ENCODE measurements at regions not wholly inside any gene's neighbourhood (a gene's known extent, or its start where the extent isn't known, plus 50 kb on each side); places are given as distances from the start of the nearest gene placed in this dataset.

DNA sequence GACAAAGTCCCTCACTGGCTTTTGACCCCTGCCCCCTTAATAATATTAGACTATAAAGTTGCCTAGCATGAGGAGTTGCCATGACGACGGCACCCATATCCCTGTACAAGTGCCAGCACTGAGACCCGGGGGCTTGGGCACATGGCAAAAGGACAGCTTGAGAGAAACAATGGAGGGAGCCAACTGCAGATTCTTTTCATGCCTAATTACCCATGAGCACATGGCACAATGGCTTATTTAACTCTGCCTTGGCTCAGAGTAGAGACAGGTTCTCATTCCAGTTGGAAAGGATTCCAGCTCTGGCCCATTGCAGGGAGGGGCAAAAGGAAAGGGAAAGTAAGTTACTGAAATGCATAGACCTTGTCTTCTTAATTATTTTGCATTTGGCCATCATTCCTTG lies 261.2 kb upstream of the UBASH3B start:
- DNase-seq (ENCODE audit: low spot score), result no peak
- H3K9me3 ChIP-seq (ENCODE audit: control insufficient read depth in 4 of 4, low read length in 3 of 4), result no peaks in the 10 kb centered on the region
- H3K27me3 ChIP-seq (ENCODE audit: control insufficient read depth in 4 of 4, insufficient read depth in 4 of 4, low read length in 3 of 4), result no peaks in the 10 kb centered on the region
- no peak for TF ChIP-seq FOXA1 (IDR thresholded peaks at IDR 0.05)
- no peak for TF ChIP-seq EGR1 (IDR thresholded peaks at IDR 0.05; ENCODE audit: low read depth in 2 of 2)
- TF ChIP-seq RXRA (IDR thresholded peaks at IDR 0.05), result no peak
- TF ChIP-seq HNF4G (IDR thresholded peaks at IDR 0.05), result no peak
- WGBS, result 95% methylated on average over 3 of the region's 3 CpGs
- H3K4me1 ChIP-seq (ENCODE audit: control insufficient read depth in 4 of 4, insufficient read depth in 4 of 4, low read length in 3 of 4), result no peaks in the 10 kb centered on the region
- H3K36me3 ChIP-seq (ENCODE audit: control insufficient read depth in 4 of 4, insufficient read depth in 3 of 4, low read depth in 1 of 4, low read length in 3 of 4), result no peaks in the 10 kb centered on the region
- H3K9ac ChIP-seq (ENCODE audit: low read depth in 1 of 2, low read length in 2 of 2), result no peak overlapping the region
- H3K27ac ChIP-seq (ENCODE audit: low read depth in 1 of 2, low read length in 2 of 2), result no peak overlapping the region
- H3K4me3 ChIP-seq (ENCODE audit: low read depth in 1 of 3, low read length in 3 of 3), result no peak overlapping the region

DNA sequence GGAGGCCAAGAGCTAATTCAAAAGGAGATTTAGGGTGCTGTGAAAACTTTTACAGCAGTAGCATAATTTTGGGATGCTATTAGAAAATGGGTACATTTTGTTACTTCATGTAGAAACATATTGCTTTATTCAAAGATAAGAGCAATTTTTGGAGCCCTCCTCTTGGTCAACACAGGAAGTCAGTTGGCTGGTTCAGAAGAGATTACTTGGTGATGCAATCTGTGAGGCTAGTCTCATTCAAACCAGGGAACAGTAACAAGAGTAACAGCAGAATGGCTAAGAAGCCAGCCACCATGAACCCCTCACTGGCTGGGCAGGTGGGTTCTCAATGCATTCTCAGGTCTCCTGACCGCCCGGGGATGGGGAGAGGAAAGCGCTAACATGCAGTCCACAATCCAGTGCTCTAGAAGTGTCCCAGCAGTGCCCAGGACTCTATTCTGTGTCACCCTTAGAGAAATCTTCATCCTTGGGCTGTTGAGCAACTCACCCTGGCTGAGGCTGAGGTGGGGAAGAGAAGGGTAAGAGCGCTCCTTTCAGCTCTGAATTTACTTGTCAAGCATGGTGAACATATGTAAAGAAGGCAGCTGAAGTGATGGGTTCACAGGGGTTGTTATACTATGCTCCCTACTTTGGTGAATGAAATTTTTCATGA lies 262.2 kb upstream of the UBASH3B start:
- 96% methylated on average over 4 of the region's 4 CpGs for WGBS
- TF ChIP-seq, protein P1, sequence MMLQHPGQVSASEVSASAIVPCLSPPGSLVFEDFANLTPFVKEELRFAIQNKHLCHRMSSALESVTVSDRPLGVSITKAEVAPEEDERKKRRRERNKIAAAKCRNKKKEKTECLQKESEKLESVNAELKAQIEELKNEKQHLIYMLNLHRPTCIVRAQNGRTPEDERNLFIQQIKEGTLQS (IDR thresholded peaks at IDR 0.05), result no peak
- no peak for TF ChIP-seq HNF4G (IDR thresholded peaks at IDR 0.05)
- TF ChIP-seq NR2F2 (IDR thresholded peaks at IDR 0.05), result no peak
- TF ChIP-seq HNF4A (conservative IDR thresholded peaks at IDR 0.05), result no peak
- TF ChIP-seq FOXA1 (IDR thresholded peaks at IDR 0.05), result no peak
- TF ChIP-seq JUND (IDR thresholded peaks at IDR 0.05), result no peak
- TF ChIP-seq, protein P2, sequence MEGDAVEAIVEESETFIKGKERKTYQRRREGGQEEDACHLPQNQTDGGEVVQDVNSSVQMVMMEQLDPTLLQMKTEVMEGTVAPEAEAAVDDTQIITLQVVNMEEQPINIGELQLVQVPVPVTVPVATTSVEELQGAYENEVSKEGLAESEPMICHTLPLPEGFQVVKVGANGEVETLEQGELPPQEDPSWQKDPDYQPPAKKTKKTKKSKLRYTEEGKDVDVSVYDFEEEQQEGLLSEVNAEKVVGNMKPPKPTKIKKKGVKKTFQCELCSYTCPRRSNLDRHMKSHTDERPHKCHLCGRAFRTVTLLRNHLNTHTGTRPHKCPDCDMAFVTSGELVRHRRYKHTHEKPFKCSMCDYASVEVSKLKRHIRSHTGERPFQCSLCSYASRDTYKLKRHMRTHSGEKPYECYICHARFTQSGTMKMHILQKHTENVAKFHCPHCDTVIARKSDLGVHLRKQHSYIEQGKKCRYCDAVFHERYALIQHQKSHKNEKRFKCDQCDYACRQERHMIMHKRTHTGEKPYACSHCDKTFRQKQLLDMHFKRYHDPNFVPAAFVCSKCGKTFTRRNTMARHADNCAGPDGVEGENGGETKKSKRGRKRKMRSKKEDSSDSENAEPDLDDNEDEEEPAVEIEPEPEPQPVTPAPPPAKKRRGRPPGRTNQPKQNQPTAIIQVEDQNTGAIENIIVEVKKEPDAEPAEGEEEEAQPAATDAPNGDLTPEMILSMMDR (IDR thresholded peaks at IDR 0.05; ENCODE audit: low read depth, low read length, missing input control), result no peak
- TF ChIP-seq RXRA (IDR thresholded peaks at IDR 0.05), result no peak
- no peak for TF ChIP-seq TAF1 (conservative IDR thresholded peaks at IDR 0.05)
- no peak for TF ChIP-seq RAD21 (IDR thresholded peaks at IDR 0.05)
- TF ChIP-seq GABPA (IDR thresholded peaks at IDR 0.05 in 1 of 2, conservative IDR thresholded peaks at IDR 0.05 in 1 of 2), result no peak
- no peak for TF ChIP-seq SP1 (IDR thresholded peaks at IDR 0.05)
- TF ChIP-seq, protein P3, sequence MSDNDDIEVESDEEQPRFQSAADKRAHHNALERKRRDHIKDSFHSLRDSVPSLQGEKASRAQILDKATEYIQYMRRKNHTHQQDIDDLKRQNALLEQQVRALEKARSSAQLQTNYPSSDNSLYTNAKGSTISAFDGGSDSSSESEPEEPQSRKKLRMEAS (IDR thresholded peaks at IDR 0.05), result no peak
- TF ChIP-seq FOXA2 (IDR thresholded peaks at IDR 0.05), result no peak
- TF ChIP-seq, protein P4, sequence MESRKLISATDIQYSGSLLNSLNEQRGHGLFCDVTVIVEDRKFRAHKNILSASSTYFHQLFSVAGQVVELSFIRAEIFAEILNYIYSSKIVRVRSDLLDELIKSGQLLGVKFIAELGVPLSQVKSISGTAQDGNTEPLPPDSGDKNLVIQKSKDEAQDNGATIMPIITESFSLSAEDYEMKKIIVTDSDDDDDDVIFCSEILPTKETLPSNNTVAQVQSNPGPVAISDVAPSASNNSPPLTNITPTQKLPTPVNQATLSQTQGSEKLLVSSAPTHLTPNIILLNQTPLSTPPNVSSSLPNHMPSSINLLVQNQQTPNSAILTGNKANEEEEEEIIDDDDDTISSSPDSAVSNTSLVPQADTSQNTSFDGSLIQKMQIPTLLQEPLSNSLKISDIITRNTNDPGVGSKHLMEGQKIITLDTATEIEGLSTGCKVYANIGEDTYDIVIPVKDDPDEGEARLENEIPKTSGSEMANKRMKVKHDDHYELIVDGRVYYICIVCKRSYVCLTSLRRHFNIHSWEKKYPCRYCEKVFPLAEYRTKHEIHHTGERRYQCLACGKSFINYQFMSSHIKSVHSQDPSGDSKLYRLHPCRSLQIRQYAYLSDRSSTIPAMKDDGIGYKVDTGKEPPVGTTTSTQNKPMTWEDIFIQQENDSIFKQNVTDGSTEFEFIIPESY (IDR thresholded peaks at IDR 0.05), result no peak
- H3K9me3 ChIP-seq (ENCODE audit: control insufficient read depth in 4 of 4, low read length in 3 of 4), result no peaks in the 10 kb centered on the region
- H3K4me3 ChIP-seq (ENCODE audit: low read depth in 1 of 3, low read length in 3 of 3), result no peak overlapping the region
- DNase-seq (ENCODE audit: low spot score), result no peak
- H3K36me3 ChIP-seq (ENCODE audit: control insufficient read depth in 4 of 4, insufficient read depth in 3 of 4, low read depth in 1 of 4, low read length in 3 of 4), result no peaks in the 10 kb centered on the region
- H3K9ac ChIP-seq (ENCODE audit: low read depth in 1 of 2, low read length in 2 of 2), result no peak overlapping the region
- H3K27me3 ChIP-seq (ENCODE audit: control insufficient read depth in 4 of 4, insufficient read depth in 4 of 4, low read length in 3 of 4), result no peaks in the 10 kb centered on the region
- H3K4me1 ChIP-seq (ENCODE audit: control insufficient read depth in 4 of 4, insufficient read depth in 4 of 4, low read length in 3 of 4), result no peaks in the 10 kb centered on the region
- H3K27ac ChIP-seq (ENCODE audit: low read depth in 1 of 2, low read length in 2 of 2), result no peak overlapping the region
